Endodermal cell (in vitro differentiated cells): ENCODE measurements at regions not wholly inside any gene's neighbourhood (a gene's known extent, or its start where the extent isn't known, plus 50 kb on each side); places are given as distances from the start of the nearest gene placed in this dataset.

Source experiments
- DNase-seq: peaks from one replicate; pipeline ENCODE4 v3.0.0-alpha.2; 2017
- H3K27ac ChIP-seq: 2 replicates; pipeline ENCODE4 v1.5.1; 2013; ENCODE audit warnings: mild to moderate bottlenecking, low read depth, low read length, moderate library complexity
- H3K27me3 ChIP-seq: 2 replicates; pipeline ENCODE4 v1.6.1; 2013; ENCODE audit warnings: mild to moderate bottlenecking, low read length, moderate library complexity; ENCODE audit not compliant: insufficient read depth, control insufficient read depth, poor library complexity, severe bottlenecking
- H3K36me3 ChIP-seq: 2 replicates; pipeline ENCODE4 v1.7.0; 2013; ENCODE audit warnings: mild to moderate bottlenecking, low read length, moderate library complexity; ENCODE audit not compliant: control insufficient read depth, insufficient read depth
- H3K4me1 ChIP-seq: one replicate; pipeline ENCODE4 v1.7.0; 2013; ENCODE audit warnings: low read length; ENCODE audit not compliant: control insufficient read depth, insufficient read depth
- H3K4me3 ChIP-seq: 2 replicates; pipeline ENCODE4 v1.5.1; 2013; ENCODE audit warnings: mild to moderate bottlenecking, low read length, moderate library complexity
- H3K9ac ChIP-seq: 2 replicates; pipeline ENCODE4 v1.6.1; 2013; ENCODE audit warnings: mild to moderate bottlenecking, low read length, moderate library complexity; ENCODE audit not compliant: poor library complexity, severe bottlenecking; ENCODE audit errors: extremely low read depth
- H3K9me3 ChIP-seq: 2 replicates; pipeline ENCODE4 v1.6.1; 2013; ENCODE audit warnings: mild to moderate bottlenecking, low read length, moderate library complexity; ENCODE audit not compliant: control insufficient read depth
- H3K27ac Mint-ChIP-seq: 2 replicates; pipeline ENCODE4 v1.8.0; 2020; ENCODE audit warnings: mixed read lengths
- H3K27me3 Mint-ChIP-seq: 2 replicates; pipeline ENCODE4 v1.8.0; 2021; ENCODE audit warnings: mild to moderate bottlenecking, mixed read lengths; ENCODE audit not compliant: insufficient read depth
- H3K36me3 Mint-ChIP-seq: 2 replicates; pipeline ENCODE4 v1.8.0; 2020; ENCODE audit warnings: low read depth, mixed read lengths
- H3K4me1 Mint-ChIP-seq: 2 replicates; pipeline ENCODE4 v1.8.0; 2020; ENCODE audit warnings: mixed read lengths
- H3K4me3 Mint-ChIP-seq: 2 replicates; pipeline ENCODE4 v1.8.0; 2020; ENCODE audit warnings: mild to moderate bottlenecking, moderate library complexity, mixed read lengths
- H3K9me3 Mint-ChIP-seq: 2 replicates; pipeline ENCODE4 v1.8.0; 2020; ENCODE audit warnings: mild to moderate bottlenecking, mixed read lengths
- WGBS, 2 experiments: methylation state at CpG; one replicate each; pipeline versions ENCODE4 v1.1.5 to v1.1.7; 2013; ENCODE audit warnings: missing lambda C conversion rate in 2 of 2, mixed read lengths in 1 of 2; ENCODE audit not compliant: insufficient coverage in 1 of 2, insufficient read length in 1 of 2; 5-methylcytosine and 5-hydroxymethylcytosine counted together
- TF ChIP-seq, protein P1 (sequence below): fragments of 200-600 bp; sonication (generic); conservative IDR thresholded peaks from 2 replicates; pipeline ENCODE4 v1.5.0; 2021; ENCODE audit warnings: antibody characterized with exemption, mild to moderate bottlenecking

DNA sequence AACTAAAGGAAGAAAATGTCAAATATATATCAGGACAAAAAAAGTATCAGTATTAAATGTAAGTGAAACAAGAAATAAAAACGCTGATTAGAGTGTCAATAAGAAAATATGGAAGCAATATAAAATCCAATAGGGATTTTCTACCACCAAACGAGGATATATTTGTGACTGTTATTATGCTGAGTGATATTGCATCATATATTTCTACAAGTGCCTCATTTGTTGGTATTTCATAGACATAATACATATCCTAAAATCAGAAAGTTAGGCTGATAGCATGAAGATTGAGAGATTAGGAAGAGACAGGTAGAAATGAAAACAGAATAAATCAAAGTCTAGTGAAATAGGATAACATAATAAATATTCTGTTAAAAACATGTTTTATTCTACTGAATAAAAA is 429.2 kb upstream of the IRAK1BP1 start:
- H3K36me3 Mint-ChIP-seq = no peaks in the 10 kb centered on the region
- H3K27ac ChIP-seq = no peak overlapping the region
- H3K4me1 ChIP-seq = no peaks in the 10 kb centered on the region
- H3K27me3 Mint-ChIP-seq = no peaks in the 10 kb centered on the region
- H3K4me3 Mint-ChIP-seq = no peak overlapping the region
- no peaks in the 10 kb centered on the region for H3K9me3 ChIP-seq
- TF ChIP-seq, protein P1, sequence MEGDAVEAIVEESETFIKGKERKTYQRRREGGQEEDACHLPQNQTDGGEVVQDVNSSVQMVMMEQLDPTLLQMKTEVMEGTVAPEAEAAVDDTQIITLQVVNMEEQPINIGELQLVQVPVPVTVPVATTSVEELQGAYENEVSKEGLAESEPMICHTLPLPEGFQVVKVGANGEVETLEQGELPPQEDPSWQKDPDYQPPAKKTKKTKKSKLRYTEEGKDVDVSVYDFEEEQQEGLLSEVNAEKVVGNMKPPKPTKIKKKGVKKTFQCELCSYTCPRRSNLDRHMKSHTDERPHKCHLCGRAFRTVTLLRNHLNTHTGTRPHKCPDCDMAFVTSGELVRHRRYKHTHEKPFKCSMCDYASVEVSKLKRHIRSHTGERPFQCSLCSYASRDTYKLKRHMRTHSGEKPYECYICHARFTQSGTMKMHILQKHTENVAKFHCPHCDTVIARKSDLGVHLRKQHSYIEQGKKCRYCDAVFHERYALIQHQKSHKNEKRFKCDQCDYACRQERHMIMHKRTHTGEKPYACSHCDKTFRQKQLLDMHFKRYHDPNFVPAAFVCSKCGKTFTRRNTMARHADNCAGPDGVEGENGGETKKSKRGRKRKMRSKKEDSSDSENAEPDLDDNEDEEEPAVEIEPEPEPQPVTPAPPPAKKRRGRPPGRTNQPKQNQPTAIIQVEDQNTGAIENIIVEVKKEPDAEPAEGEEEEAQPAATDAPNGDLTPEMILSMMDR = no peak
- no peaks in the 10 kb centered on the region for H3K36me3 ChIP-seq
- H3K9me3 Mint-ChIP-seq = no peaks in the 10 kb centered on the region
- no peak overlapping the region for H3K27ac Mint-ChIP-seq
- H3K9ac ChIP-seq = no peak overlapping the region
- DNase-seq = no peak
- no peaks in the 10 kb centered on the region for H3K27me3 ChIP-seq
- 94% methylated on average over 2 of the region's 2 CpGs; no CpG with 5 or more reads in 1 of the 2 experiments for WGBS, 2 experiments
- no peaks in the 10 kb centered on the region for H3K4me1 Mint-ChIP-seq
- H3K4me3 ChIP-seq = no peak overlapping the region

DNA sequence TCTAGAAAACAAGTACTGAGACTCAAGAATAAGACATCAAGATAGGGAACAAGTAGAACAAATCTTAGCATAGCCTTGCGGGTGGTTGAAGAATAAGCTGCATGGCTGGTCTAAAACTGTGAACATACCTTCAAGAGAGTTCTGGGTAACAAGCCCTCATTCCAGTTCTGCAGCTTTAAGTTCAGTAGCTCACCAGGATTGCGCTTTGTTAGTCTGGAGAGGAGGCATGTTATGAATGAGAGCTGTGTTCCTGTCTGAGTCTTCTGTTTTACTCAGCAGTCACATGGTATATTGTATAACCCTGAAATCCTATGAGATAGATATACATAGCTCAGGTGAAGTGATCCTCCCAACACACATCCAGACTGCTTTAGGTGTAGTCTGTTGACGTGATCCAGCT is 406.6 kb upstream of the IRAK1BP1 start:
- Histone ChIP-seq H3K9ac (no peak overlapping the region), H3K36me3 (no peaks in the 10 kb centered on the region), H3K4me1 (no peaks in the 10 kb centered on the region), H3K4me3 (no peak overlapping the region), H3K27me3 (no peaks in the 10 kb centered on the region), H3K9me3 (peaks cover 13% of the 10 kb centered on the region), H3K27ac (no peak overlapping the region)
- 90% methylated on average over 1 to 3 of the region's 3 CpGs for WGBS, 2 experiments
- Mint-ChIP-seq H3K9me3 (peaks cover 8% of the 10 kb centered on the region), H3K36me3 (no peaks in the 10 kb centered on the region), H3K4me1 (peaks cover 12% of the 10 kb centered on the region), H3K27me3 (no peaks in the 10 kb centered on the region), H3K4me3 (no peak overlapping the region), H3K27ac (no peak overlapping the region)
- TF ChIP-seq, protein P1 = no peak
- DNase-seq = no peak

DNA sequence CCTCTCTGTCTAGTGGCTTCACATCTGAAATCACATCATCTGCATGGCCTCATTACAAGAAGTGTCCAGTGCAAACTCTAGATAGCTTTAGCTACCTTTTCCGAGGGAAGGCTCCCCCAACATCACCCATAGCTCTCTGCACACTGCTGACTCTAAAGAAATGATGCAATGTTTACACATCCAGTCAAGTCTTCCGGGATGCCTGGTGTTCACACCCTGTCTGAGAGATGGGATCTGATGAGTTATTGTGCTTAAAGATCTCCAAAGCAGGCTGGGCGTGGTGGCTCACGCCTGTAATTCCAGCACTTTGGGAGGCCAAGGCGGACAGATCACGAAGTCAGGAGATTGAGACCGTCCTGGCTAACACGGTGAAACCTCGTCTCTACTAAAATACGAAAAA is 404.6 kb upstream of the IRAK1BP1 start:
- Mint-ChIP-seq H3K9me3 (peaks cover 17% of the 10 kb centered on the region), H3K4me3 (no peak overlapping the region), H3K4me1 (peaks cover 12% of the 10 kb centered on the region), H3K27me3 (no peaks in the 10 kb centered on the region), H3K36me3 (no peaks in the 10 kb centered on the region), H3K27ac (no peak overlapping the region)
- Histone ChIP-seq H3K4me1 (no peaks in the 10 kb centered on the region), H3K27ac (no peak overlapping the region), H3K9ac (no peak overlapping the region), H3K27me3 (no peaks in the 10 kb centered on the region), H3K4me3 (no peak overlapping the region), H3K36me3 (no peaks in the 10 kb centered on the region), H3K9me3 (peaks cover 15% of the 10 kb centered on the region)
- no peak for DNase-seq
- TF ChIP-seq, protein P1 = no peak
- 94% methylated on average over 8 to 10 of the region's 10 CpGs for WGBS, 2 experiments
